ENCODE measurements at regions not wholly inside any gene's neighbourhood (a gene's known extent, or its start where the extent isn't known, plus 50 kb on each side); places are given as distances from the start of the nearest gene placed in this dataset.

- TF ChIP-seq CTCF (conservative IDR thresholded peaks at IDR 0.05; ENCODE audit: low read length) (no peak), EZH2phosphoT487 (IDR thresholded peaks at IDR 0.05; ENCODE audit: borderline replicate concordance, low read depth, low read length) (no peak)
These were observed 342.0 kb upstream of the WWC1 start for GRCh38 chr5:167949435-167949834.
